A204.1 (cell line): ENCODE measurements at regions not wholly inside any gene's neighbourhood (a gene's known extent, or its start where the extent isn't known, plus 50 kb on each side); places are given as distances from the start of the nearest gene placed in this dataset.
A peak's percentile ranks its signal among the peaks of the same experiment; 100 is the strongest.

Experiments
- FAIRE-seq: peaks from 2 replicates; lab custom pipeline; 2012; peaks lifted over from hg19 to GRCh38; lab: Jason Lieb, UNC

DNA sequence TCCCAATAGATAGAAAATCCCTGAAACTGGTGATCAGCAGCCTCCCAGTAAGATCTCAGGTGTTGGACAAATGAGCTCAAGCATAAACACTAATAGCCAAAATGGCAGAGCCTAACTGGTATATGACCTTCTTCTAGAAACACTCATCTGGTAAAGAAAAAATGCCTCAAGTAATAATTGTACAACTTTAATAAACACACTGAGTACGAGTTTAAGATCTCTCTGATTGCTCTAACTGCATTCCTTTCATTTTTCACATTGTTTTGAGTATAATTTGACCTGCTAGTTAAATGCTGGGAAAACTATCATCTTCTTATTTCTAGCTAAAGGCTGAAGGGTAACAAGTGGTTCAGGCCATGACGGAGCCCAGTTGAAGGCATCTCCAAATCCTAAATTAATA is 2009.5 kb upstream of the PCDH20 start:
- FAIRE-seq = no peak

DNA sequence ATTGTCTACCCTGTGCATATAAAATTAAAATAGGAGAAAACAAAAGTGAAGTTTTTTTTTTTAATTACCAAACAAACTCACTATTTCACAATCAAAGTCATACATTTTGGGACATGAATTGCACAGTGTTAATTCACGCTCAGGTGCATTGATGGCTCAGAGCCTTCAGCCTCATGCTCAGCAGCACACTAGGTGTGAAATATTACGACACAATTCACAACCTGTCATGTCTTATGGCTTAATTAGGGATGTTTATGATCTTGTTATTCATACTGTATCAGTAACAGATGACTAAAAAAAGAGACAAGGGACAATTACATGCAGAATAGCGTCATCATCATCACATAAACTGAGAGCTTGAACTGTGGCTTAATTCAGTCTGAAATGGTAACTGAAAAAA is 2005.5 kb upstream of the PCDH20 start:
- no peak for FAIRE-seq

DNA sequence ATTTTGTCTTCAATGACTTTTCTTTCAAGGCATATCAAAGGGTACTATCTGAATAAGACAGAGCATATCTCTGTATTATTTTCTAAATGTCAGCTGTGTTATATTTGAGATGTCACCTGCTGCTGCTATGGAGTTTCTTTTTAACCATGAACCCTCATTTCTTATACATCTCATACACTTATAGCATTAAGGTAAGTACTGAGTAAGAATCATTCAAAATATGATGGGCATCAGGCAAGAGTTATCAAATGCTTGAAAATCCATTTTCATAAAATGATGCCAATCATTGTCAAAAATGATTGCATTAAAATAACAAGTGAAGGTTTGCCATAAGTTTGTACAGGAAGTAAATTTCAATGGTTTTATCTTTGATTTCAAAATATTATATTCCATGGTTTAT is 2005.0 kb upstream of the PCDH20 start:
- FAIRE-seq = no peak

DNA sequence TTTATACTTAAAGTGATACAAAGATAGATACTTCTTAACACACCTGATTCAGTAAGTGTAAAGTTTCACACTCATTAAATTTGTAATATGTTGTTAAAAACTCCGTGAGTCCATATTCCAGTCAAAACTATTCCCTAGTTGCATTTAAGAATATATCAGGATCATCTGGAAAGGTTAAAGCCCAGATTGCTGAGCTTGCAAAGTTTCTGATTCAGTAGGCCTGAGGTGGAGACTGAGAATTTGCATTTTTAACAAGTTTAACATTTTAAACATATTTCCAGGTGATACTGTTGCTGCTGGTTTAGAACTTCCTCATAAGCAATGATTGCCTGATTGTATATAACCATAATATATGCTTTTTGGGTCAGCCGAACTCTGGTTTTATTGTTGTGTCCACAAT is 1998.6 kb upstream of the PCDH20 start:
- FAIRE-seq = no peak

DNA sequence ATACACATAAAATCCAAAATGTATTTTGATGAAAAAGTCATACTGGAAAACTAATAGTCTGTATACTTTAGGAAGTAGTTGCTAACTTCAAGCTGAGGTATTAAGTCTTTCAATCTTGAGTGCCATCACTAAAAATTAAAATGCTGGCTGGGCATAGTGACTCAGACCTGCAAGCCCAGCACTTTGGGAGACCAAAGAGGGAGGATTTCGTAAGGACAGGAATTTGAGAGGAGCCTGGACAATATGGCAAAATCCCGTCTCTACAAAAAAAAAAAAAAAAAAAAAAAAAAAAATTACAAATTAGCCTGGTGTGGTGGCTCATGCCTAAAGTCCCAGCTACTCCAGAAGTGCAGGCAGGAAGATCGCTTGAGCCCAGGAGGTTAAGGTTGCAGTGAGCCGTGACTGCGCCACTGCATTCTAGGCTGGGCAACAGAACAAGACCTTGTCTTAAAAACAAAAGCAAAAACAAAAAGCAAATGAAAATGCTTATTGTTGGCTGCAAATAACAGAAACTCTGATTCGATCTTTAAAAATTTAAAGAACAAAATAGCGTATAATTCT is 1994.2 kb upstream of the PCDH20 start:
- FAIRE-seq = no peak

DNA sequence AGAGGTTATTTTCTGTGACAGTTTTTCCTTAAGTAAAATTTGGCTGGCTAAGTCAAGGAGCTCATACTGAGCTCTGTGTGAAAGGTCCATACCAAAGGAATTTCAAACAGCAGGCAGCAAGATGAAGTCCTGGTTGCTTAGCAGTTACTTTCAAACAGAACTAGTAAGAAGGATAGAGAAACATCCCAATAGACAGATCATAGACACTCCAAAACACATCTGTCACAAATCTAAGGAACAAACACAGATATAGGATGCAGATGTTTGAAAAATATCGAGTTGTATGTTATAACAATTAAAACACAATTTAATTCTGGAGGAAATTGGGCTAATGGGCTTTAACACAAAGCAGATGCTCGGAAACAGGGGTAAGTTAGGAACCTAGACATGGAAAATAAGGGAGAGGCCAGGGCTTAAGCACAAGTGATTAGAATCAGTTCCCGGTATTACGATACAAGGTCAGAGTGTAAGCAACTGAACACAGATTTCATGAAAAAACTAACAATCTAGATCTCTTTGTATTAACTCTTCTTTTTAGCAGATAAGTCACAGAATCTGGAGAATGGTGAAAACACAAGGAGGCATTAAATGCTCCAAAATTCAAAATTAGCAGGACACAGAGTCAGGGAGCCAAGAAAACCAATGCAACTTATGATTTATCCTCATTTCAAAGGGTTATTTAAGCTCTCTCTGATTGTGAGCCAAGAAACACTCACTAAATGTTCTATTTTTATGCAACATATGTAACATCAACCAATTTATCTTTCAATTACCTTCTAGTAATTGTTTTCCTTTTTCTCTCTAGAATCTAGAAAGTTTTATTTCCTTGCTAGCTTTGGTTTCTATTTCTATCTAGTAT is 1992.9 kb upstream of the PCDH20 start:
- FAIRE-seq = no peak

DNA sequence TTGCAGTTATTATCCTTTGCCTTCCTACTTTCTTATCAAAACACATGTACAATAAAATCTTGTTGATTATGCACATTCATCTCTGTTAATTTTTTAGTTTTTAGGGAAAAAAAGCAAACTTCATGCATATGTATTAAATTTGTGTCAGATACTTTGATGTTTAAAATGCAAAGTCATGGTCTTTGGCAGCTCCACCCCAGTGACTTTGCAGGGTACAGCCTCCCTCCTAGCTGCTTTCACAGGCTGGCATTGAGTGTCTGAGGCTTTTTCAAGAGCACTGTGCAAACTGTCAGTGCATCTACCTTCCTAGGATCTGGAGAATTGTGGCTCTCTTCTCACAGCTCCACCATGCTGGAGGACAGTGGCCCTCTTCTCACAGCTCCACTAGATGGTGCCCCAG is 1988.1 kb upstream of the PCDH20 start:
- FAIRE-seq = no peak

DNA sequence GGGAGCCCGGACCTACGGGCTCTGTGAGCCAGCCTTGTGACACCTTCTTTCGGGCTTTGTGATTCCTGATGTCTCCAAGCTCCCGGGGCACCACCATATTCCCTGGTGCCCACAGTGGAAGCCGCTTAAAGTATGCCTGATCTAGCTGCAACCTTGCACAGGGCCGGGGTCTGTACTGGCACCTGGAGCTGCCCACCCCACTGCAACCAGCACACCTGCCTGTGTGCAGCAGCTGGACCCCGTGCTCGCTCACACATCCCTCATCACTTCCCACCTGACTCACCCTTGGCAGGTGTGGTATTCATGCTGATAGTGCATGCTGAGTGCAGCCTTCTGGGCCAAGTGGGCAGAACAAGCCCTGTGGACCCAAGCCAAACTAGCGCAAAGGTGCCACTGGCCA is 1981.1 kb upstream of the PCDH20 start:
- no peak for FAIRE-seq

DNA sequence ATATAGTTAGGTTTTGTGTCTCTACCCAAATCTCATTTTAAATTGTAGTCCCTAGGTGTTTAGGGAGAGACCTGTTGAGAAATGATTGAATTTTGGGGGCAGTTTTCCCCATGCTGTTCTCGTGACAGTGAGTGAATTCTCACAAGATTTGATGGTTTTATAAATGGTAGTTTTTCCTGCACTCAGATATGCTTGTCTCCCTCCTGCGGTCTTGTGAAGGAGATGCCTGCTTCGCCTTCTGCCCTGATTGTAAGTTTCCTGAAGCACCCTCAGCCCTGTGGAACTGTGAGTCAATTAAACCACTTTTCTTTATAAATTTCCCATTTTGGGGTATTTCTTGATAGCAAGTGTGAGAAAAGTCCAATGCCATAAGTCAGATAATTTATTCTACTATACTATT is 1977.5 kb upstream of the PCDH20 start:
- no peak for FAIRE-seq

DNA sequence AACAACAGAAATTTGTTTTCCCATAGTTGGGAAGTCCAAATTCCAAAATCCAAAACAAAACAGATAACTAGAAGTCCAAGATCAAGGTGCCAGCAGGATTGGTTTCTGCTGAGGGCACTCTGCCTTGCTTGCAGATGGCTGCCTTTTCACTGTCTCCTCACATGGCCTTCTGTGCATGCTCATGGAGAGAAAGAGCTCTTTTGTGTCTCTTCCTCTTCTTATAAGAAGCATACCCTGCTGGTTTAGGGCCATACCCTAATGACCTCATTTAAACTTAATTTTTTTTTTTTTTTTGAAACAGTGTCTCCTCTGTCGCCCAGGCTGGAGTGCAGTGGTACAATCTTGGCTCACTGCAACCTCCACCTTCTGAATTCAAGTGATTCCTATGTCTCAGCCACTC is 1974.1 kb upstream of the PCDH20 start:
- FAIRE-seq = no peak

DNA sequence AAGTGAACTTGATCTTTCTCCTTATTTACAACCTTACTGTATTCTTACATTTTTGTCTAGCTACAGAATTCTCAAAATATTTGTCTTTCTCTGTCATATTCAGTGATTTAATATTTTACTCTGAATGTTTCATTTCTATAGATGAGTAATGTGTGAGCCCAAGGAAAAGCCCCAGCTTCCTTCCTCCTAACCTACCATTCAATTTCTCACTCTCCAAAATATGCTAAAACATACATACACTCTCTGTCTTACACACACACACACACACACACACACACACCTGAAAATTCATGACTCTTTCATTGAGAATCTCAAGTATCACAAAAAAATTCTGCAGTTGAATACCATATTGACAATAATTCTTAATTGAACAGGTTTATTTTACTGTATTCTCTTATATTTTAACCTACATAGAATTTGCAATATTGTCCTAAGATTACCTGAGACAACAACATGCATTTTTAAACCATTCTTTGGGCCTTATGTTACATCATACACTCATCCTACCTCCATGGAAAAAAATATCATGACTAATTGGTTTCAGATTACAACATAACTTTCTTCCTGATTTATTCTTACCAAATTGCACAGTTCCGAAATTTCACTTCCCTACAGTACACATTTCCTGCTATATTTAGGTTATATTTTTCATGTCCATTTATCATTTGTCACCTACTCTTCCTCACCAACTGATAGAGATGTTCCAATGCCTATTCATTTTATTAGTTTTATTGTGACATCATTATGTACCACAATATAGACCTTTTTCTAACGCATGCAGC is 1965.6 kb upstream of the PCDH20 start:
- FAIRE-seq = no peak

DNA sequence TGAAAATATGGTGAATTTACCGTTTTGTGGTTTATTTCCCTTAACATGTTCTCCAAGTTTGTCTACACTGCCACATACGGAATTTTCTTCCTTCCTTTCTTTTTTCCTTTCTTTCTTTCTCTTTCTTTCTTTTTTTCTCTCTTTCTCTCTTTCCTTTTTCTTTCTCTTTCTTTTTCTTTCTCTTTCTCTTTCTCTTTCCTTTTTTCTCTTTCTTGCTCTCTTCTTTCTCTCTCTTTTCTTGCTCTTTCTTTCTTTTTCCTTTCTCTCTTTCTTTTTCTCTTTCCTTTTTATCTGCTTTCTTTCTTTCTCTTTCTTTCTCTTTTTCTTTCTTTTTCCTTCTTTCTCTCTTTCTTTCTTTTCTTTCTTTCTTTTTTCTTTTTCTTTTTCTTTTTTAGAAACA is 1962.3 kb upstream of the PCDH20 start:
- no peak for FAIRE-seq

DNA sequence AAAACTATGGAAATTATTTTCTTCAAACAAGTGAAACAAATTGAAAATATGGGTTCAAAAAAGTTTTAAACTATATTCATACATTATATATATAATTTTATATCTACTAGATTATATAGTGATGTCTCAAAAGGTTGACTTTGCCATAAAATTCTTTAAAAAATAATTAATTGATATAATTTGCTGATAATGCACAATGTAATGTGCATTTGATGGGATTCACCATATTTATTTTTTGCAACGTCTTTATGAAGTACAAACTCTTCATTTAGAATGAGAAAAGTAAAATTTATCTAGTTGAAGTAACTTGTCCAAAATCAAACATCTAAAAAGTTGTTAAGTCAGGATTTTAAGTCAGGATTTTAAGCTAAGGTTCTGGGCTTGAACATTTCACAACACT is 1954.5 kb upstream of the PCDH20 start:
- peak; percentile 70 for FAIRE-seq

DNA sequence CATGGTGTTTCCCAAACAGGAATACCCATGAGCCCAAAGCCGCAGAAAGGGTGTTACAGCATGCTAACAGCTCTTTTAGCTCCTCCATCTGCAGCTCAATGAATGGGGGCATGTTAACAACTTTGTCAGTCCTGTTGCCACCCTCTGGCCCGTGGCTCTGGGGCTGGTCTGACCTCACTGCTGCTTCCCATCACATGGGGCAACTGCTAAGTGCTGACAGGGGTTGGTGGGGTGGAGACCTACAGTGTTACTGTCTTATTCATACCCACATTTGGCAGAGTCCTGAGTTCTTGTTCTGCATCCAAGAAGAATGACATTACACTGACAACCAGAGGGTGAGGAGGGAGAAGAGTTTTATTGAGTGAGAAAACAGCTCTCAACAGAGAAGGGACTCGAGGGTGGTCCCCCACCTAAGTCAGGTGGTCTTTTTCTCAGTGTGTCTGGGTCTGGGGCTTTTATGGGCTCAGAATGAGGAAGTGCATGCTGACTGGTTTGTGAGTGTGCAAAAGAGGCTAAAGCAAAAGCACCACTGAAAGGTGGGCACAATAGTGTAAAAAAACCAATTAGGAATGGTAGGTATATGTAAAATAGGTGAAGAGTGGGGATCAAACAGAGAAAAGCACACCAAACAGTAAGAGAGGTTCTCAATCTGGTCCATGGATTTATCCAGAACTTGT is 1952.0 kb upstream of the PCDH20 start:
- no peak for FAIRE-seq

DNA sequence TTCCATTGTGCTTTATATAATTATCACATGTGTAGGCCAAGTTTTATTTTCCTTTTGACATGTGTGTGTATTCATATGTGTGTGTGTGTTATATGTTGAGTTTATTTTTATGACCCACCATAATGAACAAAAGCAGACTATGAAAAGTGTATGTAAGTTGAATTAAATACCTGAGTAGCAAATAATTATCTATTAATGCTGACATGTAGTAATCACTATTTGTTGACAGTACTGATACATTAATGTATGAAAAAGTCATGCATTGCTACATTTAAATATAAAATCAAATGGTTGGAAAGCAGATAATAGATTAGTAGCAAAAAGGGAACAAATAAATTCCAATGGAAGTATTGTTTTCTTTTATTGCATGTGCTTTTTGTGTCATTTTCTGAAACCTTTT is 1948.5 kb upstream of the PCDH20 start:
- FAIRE-seq = no peak

DNA sequence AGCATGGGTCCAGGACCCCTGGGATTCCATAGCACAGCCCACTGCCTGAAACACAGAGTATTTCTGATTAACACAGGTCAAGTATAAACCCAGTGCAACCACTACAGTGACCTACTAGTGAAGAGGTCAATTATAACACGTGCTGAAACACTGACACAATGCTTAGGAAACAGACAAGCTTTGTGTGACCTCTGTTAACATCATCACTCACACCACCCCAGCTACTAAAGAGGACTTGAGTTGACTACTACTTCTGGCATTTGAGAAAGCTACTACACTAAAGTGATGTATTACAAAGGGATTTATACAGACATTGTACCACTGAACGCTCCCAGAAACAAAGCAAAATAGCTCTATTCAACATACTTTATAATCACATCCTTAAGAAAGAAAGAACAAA is 1935.9 kb upstream of the PCDH20 start:
- no peak for FAIRE-seq

DNA sequence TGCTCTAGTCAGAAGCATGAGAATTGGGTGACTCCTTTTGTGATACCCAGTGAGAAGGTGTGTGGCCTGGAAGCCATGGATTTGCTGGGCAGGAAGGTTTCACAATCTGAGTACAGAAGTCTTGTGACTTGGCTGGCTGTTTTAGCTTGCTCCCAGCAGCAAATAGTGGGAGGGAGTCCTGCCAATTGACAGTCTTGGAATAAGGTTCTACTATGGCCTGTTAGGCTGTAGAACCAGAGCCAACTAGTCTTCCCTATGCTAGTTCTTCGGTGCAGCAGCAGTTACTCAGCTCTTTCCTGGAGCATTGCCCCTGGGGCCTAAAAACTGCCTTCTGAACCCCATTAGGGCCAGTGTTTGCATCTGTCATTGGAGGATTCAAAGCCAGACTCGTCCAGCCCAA is 1935.4 kb upstream of the PCDH20 start:
- no peak for FAIRE-seq

DNA sequence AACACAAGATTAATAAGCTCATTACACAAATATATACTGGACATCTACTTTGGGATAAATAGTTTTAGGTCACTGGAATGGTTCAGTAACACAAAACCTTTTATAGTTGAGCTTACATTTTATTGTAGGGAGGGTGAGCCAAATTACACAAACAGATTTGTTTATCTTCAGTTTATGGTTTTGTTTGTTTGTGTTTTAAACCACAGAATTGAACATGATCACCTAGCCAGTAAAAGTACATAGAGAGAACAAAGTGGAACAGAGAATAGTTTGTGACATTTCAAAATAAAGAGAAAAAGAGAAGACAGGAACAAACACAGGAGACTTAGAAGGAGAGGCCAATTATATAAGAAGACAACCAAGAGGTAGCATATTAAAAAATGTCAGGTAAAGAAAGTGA is 1930.2 kb upstream of the PCDH20 start:
- no peak for FAIRE-seq

DNA sequence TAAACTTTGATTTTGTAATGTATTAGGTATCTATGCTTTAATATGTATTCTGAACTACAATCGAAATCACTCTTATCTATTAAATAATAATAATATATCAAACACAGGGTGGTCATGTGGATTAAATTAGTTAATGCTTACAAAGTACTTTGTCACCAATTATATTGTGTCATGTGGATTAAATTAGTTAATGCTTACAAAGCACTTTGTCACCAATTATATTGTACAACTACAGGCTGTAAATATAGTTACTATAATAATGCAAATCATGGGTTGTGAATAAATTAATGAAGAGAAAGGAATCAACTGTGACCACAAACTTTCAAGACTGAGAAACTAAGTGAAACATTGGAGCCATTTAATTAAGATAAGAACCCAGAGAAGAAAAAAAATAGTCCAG is 1929.1 kb upstream of the PCDH20 start:
- no peak for FAIRE-seq

DNA sequence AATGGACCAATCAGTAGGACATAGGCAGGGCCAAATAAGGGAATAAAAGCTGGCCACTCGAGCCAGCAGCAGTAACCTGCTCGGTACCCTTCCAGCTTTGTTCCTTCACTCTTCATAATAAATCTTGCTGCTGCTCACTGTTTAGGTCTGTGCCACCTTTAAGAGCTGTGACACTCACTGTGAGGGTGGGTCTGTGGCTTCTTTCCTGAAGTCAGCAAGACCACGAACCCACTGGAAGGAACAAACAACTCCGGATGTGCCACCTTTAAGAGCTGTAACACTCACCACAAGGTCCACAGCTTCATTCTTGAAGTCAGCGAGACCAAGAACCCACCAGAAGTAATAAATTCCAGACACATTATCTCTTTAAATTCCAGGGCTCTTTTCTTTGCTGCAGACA is 1922.3 kb upstream of the PCDH20 start:
- FAIRE-seq = no peak

DNA sequence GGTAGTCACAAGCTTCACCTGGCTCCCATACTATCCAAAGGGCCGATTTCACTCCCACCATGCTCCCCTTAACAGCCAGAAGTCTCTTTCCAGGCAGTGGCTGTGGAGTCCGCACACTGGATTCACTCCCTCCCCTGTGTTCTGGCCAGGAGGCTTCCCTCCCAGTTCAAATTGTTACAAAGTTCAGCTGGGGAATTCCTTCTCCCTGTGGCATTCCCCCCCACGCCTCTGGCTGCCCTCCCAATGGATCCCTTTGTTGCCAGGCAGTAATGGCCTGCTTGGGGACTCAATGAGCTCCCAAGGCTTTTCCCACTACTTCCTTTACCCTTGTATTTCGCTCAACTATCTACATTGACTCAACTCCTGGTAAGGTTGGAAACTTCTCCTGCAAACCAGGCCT is 1921.4 kb upstream of the PCDH20 start:
- no peak for FAIRE-seq

DNA sequence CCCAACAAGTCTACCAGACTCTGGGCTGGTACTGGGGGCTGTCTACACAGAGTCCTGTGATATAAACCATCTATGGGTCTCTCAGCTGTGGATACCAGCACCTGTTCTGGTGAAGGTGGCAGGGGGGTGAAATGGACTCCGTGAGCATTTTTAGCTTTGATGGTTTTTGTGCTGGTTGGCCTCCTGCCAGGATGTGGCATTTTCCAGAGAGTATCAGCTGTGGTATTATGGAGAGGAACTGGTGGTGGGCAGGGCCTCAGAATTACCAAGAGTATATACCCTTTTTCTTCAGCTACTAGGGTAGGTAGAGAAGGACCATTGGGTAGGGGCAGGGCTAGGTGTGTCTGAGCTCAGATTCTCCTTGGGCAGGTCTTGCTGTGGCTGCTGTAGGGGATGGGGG is 1920.9 kb upstream of the PCDH20 start:
- FAIRE-seq = no peak

DNA sequence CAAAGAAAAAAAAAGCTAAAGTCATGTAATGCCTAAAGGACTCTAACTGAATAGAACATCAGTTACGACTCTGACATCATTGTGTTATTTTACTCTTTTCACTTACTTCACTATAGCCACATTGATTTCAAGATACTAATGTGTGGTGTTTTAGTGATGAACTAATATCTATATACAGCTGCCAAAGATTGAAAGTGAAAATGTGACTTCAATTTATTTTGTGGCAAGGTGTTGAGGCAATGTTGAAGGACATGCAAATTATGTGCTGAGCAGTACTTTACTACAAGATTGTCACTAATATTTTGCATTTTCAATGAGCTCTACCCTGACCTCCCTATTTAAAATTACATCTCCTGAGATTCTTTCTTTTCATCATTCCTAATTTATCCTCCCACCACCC is 1911.9 kb upstream of the PCDH20 start:
- FAIRE-seq = no peak
